Transverse colon (tissue), 4 donors: ENCODE measurements at regions not wholly inside any gene's neighbourhood (a gene's known extent, or its start where the extent isn't known, plus 50 kb on each side); places are given as distances from the start of the nearest gene placed in this dataset.
"Not testable (repeated sequence)": the region's sequence is repeated elsewhere in the genome, so short reads cannot be mapped to it uniquely, and the experiment has no call there.

Experiments used
- DNase-seq: peaks from one replicate; pipeline ENCODE4 v3.0.0-alpha.2; 2019
- H3K27ac ChIP-seq, 4 donors: fragments of 200-600 bp; sonication (generic); 2 replicates each; pipeline ENCODE4 v1.5.1; 2016 to 2018; ENCODE audit warnings: inconsistent platforms in 4 of 4
- H3K27me3 ChIP-seq: fragments of 200-600 bp; sonication (generic); 2 replicates; pipeline ENCODE4 v1.5.1; 2017; ENCODE audit warnings: inconsistent platforms
- H3K36me3 ChIP-seq, 4 donors: fragments of 200-600 bp; sonication (generic); 2 replicates each; pipeline ENCODE4 v1.5.1; 2017 to 2019; ENCODE audit warnings: inconsistent platforms in 4 of 4
- H3K4me1 ChIP-seq, 4 donors: fragments of 200-600 bp; sonication (generic); 2 replicates each; pipeline ENCODE4 v1.5.1; 2017 to 2020; ENCODE audit warnings: inconsistent platforms in 4 of 4
- H3K4me3 ChIP-seq, 4 donors: fragments of 200-600 bp; sonication (generic); 1 replicate in 1 of 4; 2 replicates in 3 of 4; pipeline versions ENCODE4 v1.5.1 to v1.6.1; 2017 to 2019; ENCODE audit warnings: inconsistent platforms in 4 of 4
- H3K9me3 ChIP-seq, 2 donors: fragments of 200-600 bp; sonication (generic); 2 replicates each; pipeline ENCODE4 v1.5.1; 2017 to 2019; ENCODE audit warnings: inconsistent platforms in 2 of 2
- POLR2AphosphoS5 ChIP-seq, 3 donors: sonication (generic); formaldehyde crosslinking; IDR thresholded peaks; one replicate each; pipeline ENCODE4 v1.6.1; 2016; ENCODE audit warnings: antibody characterized with exemption in 3 of 3
- WGBS, 2 donors: methylation state at CpG; one replicate each; pipeline ENCODE4 v1.1.5; 2018; ENCODE audit warnings: low coverage in 1 of 2; 5-methylcytosine and 5-hydroxymethylcytosine counted together
- in situ Hi-C, 4 donors: fragments of 200-750 bp; cut with MboI; loops; one replicate each; pipeline versions ENCODE4 v1.15.0 to v1.15.1; 2017; ENCODE audit warnings: low sequenced_read_pairs in 3 of 4, low pct_ligation_motif_present in 1 of 4, low pct_unique_long_range_greater_than_20kb in 1 of 4
- intact Hi-C: fragments of 100-400 bp; cut with DNase I; formaldehyde crosslinking; loops from one replicate; pipeline ENCODE4 v1.15.1; 2023; ENCODE audit warnings: low total_unique reads

DNA sequence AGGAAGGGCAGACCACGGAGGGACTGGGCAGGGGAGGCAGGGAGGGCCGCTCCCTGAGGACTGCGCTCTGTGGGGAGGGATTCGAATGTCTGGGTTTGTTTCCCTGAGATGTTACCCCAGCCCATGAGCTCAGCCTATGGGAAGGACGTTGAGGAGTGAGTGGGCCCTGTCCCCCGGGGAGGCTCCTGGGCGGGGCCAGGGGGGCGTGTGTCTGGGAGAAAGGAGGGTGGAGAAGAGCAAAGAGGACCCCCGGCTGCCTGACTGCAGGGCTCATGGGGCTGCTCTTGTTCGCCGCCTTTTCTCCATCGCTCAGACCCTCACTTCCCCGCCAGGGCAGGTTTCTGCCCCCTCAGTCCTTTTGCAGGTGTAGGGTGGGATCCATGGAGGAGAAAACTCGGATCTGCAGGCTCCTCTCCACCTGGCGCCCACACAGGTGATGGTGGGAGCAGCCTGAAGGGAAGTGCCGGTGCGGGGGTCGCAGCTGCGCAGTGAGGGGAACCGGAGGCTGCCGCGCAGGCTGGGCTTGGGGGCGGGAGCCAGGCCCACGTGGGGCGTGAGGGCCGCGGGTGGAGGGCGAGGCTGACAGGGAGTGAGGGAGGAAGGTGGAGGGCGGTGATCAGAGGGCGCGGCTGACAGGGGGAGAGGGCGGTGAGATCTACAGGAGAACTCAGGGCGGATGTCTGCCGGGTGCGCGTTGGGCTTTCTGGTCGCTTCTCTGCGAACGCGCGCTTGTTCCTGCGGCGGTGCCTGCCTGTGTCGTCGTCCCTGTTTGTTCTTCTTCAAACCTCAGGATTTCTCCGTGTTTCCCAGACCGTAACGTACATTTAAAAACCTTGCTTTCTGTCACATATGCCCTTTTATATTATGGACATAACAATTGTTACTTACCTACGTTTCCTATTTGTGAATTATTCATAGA, 198.2 kb upstream of the NPAP1 start:
- H3K4me1 ChIP-seq: not testable (repeated sequence)
- 35 to 59% methylated on average over 14 to 36 of the region's 49 CpGs for WGBS, 2 donors
- in situ Hi-C loops: loop anchor here in 1 of 4 donors (25.0 kb wide), 1 partner anchor 110 kb away; no protein-coding TSS in a partner anchor

GRCh38 chr15:24485885-24486567, 189.5 kb upstream of the NPAP1 start:
- H3K9me3 ChIP-seq, H3K27me3 ChIP-seq, H3K4me3 ChIP-seq, H3K4me1 ChIP-seq, H3K36me3 ChIP-seq, intact Hi-C loops, DNase-seq: not testable (repeated sequence)
- WGBS, 2 donors: 79 to 80% methylated on average over 1 to 14 of the region's 14 CpGs
- H3K27ac ChIP-seq: peak overlapping the region in 1 of 4 donors; percentile 25
- TF ChIP-seq POLR2AphosphoS5 (IDR thresholded peaks at IDR 0.05): peak in 1 of 3 donors; percentile 28
- in situ Hi-C loops: loop anchor here in 1 of 4 donors (25.0 kb wide), 1 partner anchor 101 kb away; no protein-coding TSS in a partner anchor

More for the DNA sequence above, 198.2 kb upstream of the NPAP1 start:
- intact Hi-C loops, H3K27me3 ChIP-seq, H3K4me3 ChIP-seq, H3K36me3 ChIP-seq, DNase-seq, H3K9me3 ChIP-seq, H3K27ac ChIP-seq: not testable (repeated sequence)

DNA sequence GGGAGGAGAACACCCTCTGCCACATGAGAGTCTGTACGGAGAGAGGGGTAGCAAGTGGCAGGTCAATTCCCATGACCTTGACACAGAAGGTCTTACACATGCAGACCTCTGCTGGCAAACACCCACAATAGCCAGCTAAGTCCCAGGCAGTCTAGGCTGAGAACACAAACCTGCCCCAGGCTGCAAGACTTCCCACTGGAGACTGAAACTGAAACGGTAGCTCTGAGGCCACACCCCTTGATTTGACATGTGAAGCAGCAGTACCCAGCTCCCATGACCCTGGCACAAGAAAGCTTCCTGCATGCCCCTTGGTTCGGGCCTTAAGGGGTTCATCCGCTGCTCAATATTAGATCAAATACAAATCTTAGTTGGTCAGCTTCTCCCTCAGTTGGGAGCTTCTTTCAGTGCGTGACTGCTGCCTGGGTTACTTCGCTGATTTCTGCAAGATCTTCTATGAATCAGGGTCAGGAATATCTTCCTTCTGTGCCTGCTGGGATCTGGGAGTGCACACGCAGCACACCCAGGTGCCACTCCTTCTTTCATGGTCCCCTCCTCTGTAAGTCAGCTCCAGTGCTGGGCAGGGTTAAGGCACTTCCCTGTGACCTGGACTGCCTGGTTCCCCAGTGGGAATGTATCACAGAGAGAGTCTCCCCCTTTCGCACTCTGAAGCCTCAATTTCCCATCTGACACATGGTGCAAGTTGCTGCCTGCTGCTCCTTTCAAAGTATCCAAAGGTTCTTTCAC, 187.2 kb upstream of the NPAP1 start:
- H3K9me3 ChIP-seq, DNase-seq, H3K4me3 ChIP-seq, H3K4me1 ChIP-seq, H3K27me3 ChIP-seq, intact Hi-C loops, H3K36me3 ChIP-seq: not testable (repeated sequence)
- WGBS, 2 donors: 64% methylated on average over 8 of the region's 8 CpGs; no CpG with 5 or more reads in 1 of the 2 donors
- H3K27ac ChIP-seq: peak overlapping the region in 1 of 4 donors; percentile 6
- in situ Hi-C loops: loop anchor here in 1 of 4 donors (25.0 kb wide), 1 partner anchor 99 kb away; no protein-coding TSS in a partner anchor

DNA sequence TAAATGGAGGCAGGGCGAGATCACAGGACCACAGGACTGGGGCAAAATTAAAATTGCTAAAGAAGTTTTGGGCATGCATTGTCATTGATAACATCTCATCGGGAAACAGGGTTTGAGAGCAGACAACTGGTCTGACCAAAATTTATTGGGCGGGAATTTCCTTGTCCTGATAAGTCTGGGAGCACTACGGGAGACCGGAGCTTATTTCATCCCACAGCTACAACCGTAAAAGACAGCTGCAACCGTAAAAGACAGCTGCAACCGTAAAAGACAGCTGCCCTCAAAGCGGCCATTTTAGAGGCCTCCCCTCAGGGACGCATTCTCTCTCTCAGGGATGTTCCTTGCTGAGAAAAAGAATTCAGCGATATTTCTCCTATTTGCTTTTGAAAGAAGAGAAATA, 170.4 kb upstream of the NPAP1 start:
- H3K27ac ChIP-seq, H3K36me3 ChIP-seq, H3K27me3 ChIP-seq, intact Hi-C loops, H3K4me1 ChIP-seq, DNase-seq, H3K9me3 ChIP-seq, H3K4me3 ChIP-seq, in situ Hi-C loops: not testable (repeated sequence)
- 65 to 80% methylated on average over 9 to 10 of the region's 11 CpGs for WGBS, 2 donors

- WGBS, 2 donors: 90 to 96% methylated on average over 1 of the region's 1 CpG
- H3K4me1 ChIP-seq, DNase-seq, H3K27me3 ChIP-seq, H3K9me3 ChIP-seq, H3K36me3 ChIP-seq, intact Hi-C loops, H3K4me3 ChIP-seq, H3K27ac ChIP-seq, in situ Hi-C loops: not testable (repeated sequence)
These were observed 165.9 kb upstream of the NPAP1 start for GRCh38 chr15:24509714-24510113.

DNA sequence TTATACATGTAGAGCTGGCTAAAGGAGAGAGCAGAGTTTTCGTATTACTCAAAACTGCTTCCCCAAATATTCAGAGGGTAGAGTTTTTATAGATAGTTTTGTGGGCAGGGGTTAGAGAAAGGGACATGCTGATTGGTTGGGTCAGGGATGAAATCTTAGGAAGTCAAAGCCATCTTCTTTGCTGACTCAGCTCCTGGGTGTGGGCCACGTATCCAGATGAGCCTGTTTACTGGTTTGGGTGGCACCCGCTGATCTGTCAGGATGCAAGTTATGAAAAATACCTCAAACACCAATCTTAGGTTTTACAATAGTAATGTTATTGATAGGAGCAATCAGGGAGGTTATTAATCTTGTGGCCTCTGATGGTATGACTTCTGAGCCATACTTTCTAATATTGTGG, 164.0 kb upstream of the NPAP1 start:
- H3K27ac ChIP-seq, intact Hi-C loops, H3K4me3 ChIP-seq, in situ Hi-C loops, H3K4me1 ChIP-seq, H3K36me3 ChIP-seq, H3K9me3 ChIP-seq, H3K27me3 ChIP-seq, DNase-seq: not testable (repeated sequence)
- WGBS, 2 donors: 69% methylated on average over 3 of the region's 3 CpGs; no CpG with 5 or more reads in 1 of the 2 donors

GRCh38 chr15:24518772-24519171, 156.8 kb upstream of the NPAP1 start:
- 70 to 82% methylated on average over 2 to 4 of the region's 4 CpGs for WGBS, 2 donors
- intact Hi-C loops, DNase-seq: not testable (repeated sequence)

DNA sequence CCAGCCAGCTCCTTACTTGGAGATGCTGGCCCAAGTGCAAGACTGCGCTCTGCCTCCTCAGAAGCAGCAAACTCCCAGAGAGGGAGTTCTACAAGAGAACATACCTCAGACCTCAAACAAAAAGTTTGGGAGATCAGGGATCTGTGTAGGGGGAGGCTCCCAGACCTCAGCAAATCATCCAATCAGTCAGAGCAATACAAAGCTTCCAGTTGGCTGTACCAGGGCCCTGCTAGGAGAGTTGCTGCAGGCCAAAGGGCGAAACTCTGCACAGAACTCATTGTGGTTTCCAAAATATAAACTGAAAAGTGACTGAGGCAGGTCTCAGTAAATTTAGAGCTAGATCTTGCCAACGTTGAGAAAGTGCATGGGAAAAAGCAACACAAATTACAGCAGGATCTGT, 144.3 kb upstream of the NPAP1 start:
- H3K4me1 ChIP-seq, in situ Hi-C loops, intact Hi-C loops, H3K4me3 ChIP-seq, H3K36me3 ChIP-seq, DNase-seq, H3K27me3 ChIP-seq, H3K27ac ChIP-seq, H3K9me3 ChIP-seq: not testable (repeated sequence)
- WGBS, 2 donors: 49% methylated on average over 3 of the region's 3 CpGs; no CpG with 5 or more reads in 1 of the 2 donors

More at GRCh38 chr15:24518772-24519171, 156.8 kb upstream of the NPAP1 start:
- H3K4me1 ChIP-seq, H3K27me3 ChIP-seq, H3K9me3 ChIP-seq, H3K36me3 ChIP-seq, H3K4me3 ChIP-seq, H3K27ac ChIP-seq, in situ Hi-C loops: not testable (repeated sequence)

- H3K27me3 ChIP-seq, H3K4me1 ChIP-seq, H3K4me3 ChIP-seq, intact Hi-C loops, in situ Hi-C loops, H3K9me3 ChIP-seq, H3K36me3 ChIP-seq, DNase-seq: not testable (repeated sequence)
- 67 to 74% methylated on average over 1 of the region's 1 CpG for WGBS, 2 donors
- H3K27ac ChIP-seq: peak overlapping the region in 1 of 4 donors; percentile 13
These were observed 141.5 kb upstream of the NPAP1 start for GRCh38 chr15:24534032-24534431.

DNA sequence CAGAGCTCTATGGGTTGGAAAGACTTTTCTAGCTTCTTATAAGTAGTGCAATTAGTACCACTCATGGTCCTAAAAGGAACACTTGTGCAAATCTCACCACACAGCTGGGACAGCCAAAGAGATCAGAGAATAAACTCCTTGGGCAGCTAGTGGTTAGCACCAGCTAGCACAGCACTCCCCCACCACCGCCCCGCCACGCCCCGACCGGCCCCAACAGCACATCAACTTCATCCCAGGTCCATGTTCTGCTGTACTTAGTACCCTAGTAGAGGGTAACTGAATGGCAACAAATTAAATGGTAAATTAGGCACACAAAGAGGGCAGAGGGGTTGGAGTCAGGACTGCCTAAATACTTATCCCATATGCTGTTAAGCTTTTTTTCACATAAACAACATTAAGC, 118.3 kb upstream of the NPAP1 start:
- H3K27ac ChIP-seq, H3K27me3 ChIP-seq, in situ Hi-C loops, intact Hi-C loops, H3K4me1 ChIP-seq, H3K9me3 ChIP-seq, H3K4me3 ChIP-seq, DNase-seq, H3K36me3 ChIP-seq: not testable (repeated sequence)
- WGBS, 2 donors: 75% methylated on average over 5 of the region's 5 CpGs; no CpG with 5 or more reads in 1 of the 2 donors
